GM12892 (cell line): ENCODE measurements at regions not wholly inside any gene's neighbourhood (a gene's known extent, or its start where the extent isn't known, plus 50 kb on each side); places are given as distances from the start of the nearest gene placed in this dataset.

Source experiments
- POLR2AphosphoS5 ChIP-seq: IDR thresholded peaks from 2 replicates; pipeline ENCODE4 v1.6.1; 2011; ENCODE audit warnings: low read depth, low read length, control low read depth
- TAF1 ChIP-seq: IDR thresholded peaks from 2 replicates; pipeline ENCODE4 v1.6.1; 2011; ENCODE audit warnings: low read depth, mild to moderate bottlenecking, control low read depth, low read length, borderline replicate concordance

DNA sequence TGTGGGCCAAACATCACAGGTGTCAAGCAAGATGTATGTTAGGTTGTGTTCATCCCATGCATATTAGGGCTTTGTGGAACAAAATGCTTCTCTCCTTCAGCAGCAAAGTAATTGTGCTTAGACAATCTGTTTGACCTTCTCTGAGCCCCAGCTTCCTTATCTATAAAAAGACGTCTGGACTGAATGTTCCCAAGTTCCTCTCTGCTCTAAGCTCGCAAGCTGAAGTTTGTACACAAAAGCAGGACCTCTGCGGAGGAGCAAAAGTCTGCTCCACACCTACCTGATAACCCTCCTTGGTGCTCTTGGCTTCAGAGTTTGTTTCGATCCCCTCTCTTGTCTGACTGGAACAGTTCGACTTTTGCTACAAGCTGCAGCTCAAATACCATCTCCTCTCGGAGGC, 95.7 kb upstream of the UBL3 start:
- no peak for TF ChIP-seq TAF1
- no peak for TF ChIP-seq POLR2AphosphoS5
